ENCODE measurements at regions not wholly inside any gene's neighbourhood (a gene's known extent, or its start where the extent isn't known, plus 50 kb on each side); places are given as distances from the start of the nearest gene placed in this dataset.

GRCh38 chr2:161557538-161557937, 66.7 kb upstream of the SLC4A10 start:
- H3K4me3 ChIP-seq (ENCODE audit: low read depth, low read length): no peak overlapping the region
- DNase-seq (ENCODE audit: low read depth): no peak
- no peak for TF ChIP-seq CTCF (conservative IDR thresholded peaks at IDR 0.05; ENCODE audit: low read depth, low read length)

- H3K4me3 ChIP-seq (ENCODE audit: low read depth, low read length): no peak overlapping the region
- TF ChIP-seq CTCF (conservative IDR thresholded peaks at IDR 0.05; ENCODE audit: low read depth, low read length): no peak
- DNase-seq (ENCODE audit: low read depth): no peak
Observed at GRCh38 chr2:161564906-161565305, 59.3 kb upstream of the SLC4A10 start.

- no peak for TF ChIP-seq CTCF (conservative IDR thresholded peaks at IDR 0.05; ENCODE audit: low read depth, low read length)
- DNase-seq (ENCODE audit: low read depth): no peak
- H3K4me3 ChIP-seq (ENCODE audit: low read depth, low read length): no peak overlapping the region
Observed at GRCh38 chr2:161569401-161569800, 54.8 kb upstream of the SLC4A10 start.

GRCh38 chr2:161570424-161571050, 53.7 kb upstream of the SLC4A10 start:
- peak; percentile 4 for DNase-seq (ENCODE audit: low read depth)
- TF ChIP-seq CTCF (conservative IDR thresholded peaks at IDR 0.05; ENCODE audit: low read depth, low read length): peak; percentile 31
- H3K4me3 ChIP-seq (ENCODE audit: low read depth, low read length): no peak overlapping the region

GRCh38 chr2:161571051-161571429, 53.2 kb upstream of the SLC4A10 start:
- H3K4me3 ChIP-seq (ENCODE audit: low read depth, low read length): no peak overlapping the region
- no peak for DNase-seq (ENCODE audit: low read depth)
- no peak for TF ChIP-seq CTCF (conservative IDR thresholded peaks at IDR 0.05; ENCODE audit: low read depth, low read length)
